ENCODE measurements at regions not wholly inside any gene's neighbourhood (a gene's known extent, or its start where the extent isn't known, plus 50 kb on each side); places are given as distances from the start of the nearest gene placed in this dataset.

- TF ChIP-seq EZH2phosphoT487 (IDR thresholded peaks at IDR 0.05; ENCODE audit: borderline replicate concordance, low read depth, low read length) (no peak), CTCF (conservative IDR thresholded peaks at IDR 0.05; ENCODE audit: low read length) (no peak)
Measured at GRCh38 chr18:8933714-8934284, 168.7 kb upstream of the NDUFV2 start.

Measured in OCI-LY7 (cell line).